GM19397 (cell line): ENCODE measurements at regions not wholly inside any gene's neighbourhood (a gene's known extent, or its start where the extent isn't known, plus 50 kb on each side); places are given as distances from the start of the nearest gene placed in this dataset.
A peak's percentile ranks its signal among the peaks of the same experiment; 100 is the strongest.

Source experiments
- ATAC-seq: cut with Tn5 transposase; IDR thresholded peaks from one replicate; pipeline ENCODE4 v1.9.1; 2021; ENCODE audit warnings: mild to moderate bottlenecking, moderate library complexity; ENCODE audit not compliant: unreplicated experiment

GRCh38 chr2:65714866-65715265, 282.5 kb upstream of the SPRED2 start:
- ATAC-seq = no peak

DNA sequence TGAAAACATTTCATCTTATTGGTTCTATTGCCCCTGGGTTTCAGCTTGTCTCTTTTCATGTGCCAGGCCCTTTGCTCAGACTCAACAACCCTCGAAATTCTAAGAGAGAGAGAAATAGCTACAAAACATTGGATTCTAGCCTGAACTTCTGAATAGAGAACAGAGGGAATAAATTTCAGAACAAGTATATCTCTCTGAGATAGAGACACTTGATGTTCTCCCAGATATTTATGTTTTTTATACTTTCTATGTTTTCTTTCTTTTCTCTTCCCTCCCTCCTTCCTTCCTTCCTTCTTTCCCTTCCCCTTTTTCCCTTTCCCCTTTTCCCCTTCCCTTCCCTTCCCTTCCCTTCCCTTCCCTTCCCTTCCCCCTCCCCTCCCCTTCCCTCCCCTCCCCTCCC, 279.5 kb upstream of the SPRED2 start:
- no peak for ATAC-seq

DNA sequence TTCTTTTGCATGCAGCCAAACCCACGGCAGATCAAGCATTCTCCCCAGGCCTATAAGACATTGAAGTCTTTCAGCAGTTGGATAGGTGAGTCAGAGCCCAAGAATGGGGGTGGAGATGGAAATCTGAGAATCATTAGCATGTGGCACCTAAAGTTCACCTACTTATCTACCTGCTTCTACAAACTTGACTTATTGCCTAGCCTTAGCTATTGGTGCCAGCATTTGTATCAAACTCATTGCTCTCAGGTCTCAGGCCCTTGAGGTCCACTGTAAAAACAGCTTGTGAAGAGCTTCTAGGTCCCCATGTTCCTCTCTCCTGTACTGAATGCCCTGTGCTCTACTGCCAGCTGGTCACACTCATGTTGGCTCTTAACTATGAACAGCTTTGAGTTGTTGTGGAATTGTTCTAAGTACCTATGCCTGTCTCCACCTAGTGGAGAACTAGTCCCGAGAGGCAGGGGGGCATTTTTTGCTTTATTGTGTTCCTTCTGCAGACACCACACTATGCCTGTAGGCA, 278.4 kb upstream of the SPRED2 start:
- ATAC-seq = no peak

- ATAC-seq = no peak
These were observed 278.0 kb upstream of the SPRED2 start for GRCh38 chr2:65710356-65710755.

DNA sequence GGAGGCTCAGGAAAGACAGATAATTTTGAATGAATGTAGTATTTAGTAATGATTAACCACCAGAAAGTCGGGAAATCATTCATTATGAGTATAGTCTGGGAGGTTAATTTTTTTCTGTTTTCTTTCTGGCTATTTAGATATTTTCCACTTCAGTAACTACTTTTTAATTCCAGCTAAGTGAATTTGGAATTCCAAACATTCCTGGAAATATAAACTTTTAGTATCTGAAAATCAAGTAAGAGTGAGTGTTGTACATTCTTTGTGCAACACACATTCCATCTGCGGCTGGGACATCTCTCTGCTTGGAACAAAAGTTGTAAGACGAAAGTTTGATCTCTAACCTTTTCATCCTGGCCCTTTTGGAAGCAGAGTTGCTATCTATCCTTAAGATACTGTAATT, 275.7 kb upstream of the SPRED2 start:
- ATAC-seq = no peak

GRCh38 chr2:65706411-65706810, 274.0 kb upstream of the SPRED2 start:
- ATAC-seq = no peak

DNA sequence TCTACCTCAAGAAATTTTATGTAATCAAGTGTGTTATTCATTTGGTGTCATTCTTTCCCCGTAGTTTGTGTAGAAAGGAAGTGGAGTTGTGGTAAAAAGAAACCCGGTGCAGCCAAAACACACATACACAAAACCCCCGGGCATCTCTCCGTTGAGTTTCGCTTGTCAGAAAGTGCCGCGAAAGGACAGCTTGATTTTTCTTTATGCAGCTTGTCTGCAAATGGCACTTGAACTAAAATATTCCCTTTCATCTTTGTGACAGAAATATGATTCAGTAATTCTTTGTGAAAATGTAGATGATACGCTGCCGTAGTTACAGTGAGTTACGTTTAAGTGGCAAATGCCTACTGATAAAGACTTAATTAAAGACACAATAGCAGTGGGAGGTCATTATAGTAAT, 268.8 kb upstream of the SPRED2 start:
- ATAC-seq = no peak

DNA sequence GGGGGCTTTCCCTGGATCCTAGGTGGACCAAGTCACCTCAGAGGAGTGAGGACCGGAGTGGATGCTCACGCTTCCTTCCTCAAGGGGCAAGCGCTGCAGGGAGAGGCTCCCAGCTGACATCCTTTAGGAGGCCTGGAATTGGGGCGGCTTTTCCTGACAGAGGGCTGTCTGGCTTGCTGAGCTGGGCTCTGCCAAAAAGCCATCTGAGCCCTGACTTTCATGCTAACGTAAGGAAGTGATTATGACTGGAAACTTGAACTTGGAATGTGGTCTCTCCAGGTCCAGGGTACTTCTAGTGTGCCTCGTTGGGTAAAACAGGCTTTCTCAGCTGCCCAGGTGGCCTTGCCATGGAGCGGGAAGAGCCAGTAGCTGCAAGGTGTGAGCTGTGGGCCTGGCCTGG, 268.3 kb upstream of the SPRED2 start:
- ATAC-seq = no peak

GRCh38 chr2:65700004-65700651, 267.7 kb upstream of the SPRED2 start:
- no peak for ATAC-seq

- ATAC-seq = no peak
These were observed 259.4 kb upstream of the SPRED2 start for GRCh38 chr2:65691816-65692215.

DNA sequence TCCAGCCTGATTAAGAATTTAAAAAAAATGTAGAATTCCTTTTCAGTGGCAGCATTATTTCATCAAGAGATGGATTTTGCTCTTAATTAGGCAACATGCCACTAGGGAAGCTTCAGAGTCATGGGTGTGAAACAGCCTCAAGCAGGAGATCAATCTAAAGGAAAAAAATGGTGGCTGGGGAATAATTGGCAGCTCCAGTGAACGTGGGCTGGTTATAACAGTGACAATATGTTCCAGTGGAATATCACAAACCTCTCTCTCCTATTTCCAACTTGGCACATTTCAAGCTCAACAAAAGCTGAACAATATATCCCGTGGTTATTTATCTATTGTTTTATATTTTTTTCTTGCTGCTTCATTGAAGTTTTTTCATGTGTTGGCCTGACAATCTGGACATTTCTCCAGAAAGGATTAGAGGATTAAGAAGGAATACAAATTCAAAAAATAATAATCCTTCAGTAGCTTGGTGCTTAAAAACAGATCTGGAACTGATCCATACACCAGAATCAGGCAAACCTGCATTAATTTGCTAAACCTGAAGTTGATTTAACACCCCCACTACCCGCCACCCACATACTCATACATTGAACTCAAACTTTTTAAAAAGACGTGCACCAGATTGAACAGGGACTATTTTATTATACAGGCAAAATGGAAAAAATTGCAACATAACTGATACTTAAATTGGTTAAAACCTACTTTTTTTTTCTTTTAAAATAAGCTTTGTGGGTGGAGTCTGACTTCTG, 255.9 kb upstream of the SPRED2 start:
- no peak for ATAC-seq

DNA sequence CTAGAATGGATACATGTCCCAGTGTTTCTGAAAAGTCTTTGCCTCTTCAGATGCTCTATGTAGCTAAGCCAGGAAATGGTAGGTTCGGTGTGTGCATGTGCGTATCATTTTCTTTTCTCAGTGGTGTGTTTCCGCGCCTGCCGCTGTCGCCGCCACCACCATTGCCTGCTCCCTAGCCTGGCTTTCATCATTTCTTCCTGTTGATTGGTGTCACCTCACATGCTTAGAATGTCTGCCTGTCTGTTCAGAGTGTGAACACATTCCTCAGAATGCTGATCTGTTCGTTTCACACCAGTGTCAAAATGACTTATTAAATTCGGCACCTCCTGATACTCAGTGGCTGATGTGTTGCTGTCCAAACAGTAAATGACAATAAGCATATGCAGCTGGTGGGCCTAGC, 255.2 kb upstream of the SPRED2 start:
- ATAC-seq = no peak

DNA sequence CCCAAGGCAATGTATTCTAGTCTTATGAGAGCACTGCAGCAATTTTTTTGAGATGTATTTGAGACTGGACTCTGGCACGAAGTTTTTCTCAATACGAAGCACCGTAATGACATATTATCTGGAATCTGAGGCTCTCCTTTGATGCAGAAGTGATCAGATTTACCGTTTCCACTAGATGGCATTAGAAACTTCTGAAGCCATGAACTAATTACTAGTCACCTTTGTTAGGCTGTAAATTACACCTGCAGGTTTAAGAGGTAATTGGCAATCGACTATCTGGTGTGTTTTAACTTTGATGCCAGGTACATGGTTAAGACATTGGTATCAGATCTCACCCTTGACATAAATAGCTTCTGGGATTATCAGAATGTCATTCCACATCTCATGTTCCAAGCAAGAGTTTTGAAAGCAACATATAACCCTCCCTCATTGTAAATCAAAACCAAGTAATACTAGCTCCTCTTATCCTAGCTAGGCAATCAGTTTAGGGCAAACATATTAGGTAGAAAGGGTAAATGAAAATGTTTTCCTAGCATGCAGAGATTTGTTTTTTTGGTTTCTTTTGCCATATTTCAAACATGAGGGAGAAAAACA, 254.6 kb upstream of the SPRED2 start:
- ATAC-seq = no peak

DNA sequence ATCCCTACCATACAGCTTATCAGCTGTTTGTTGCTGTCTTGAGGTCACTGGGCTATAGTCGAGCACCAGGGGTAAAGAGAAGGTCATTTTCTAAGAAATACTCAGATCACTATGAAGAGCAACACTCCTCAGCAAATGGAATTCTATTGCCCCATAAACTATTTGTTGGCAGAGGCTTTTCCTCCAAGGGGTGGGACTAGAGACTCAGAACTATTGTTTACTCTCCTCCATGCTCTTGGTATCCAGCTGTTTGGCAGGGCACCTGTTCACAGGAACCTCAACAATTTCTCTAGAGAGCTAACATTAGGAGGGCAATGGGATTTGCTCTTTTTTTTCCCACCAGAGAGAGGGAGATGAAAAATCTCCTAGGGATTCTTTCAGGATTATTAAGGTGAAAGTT, 249.1 kb upstream of the SPRED2 start:
- ATAC-seq = no peak

GRCh38 chr2:65678779-65679391, 246.5 kb upstream of the SPRED2 start:
- no peak for ATAC-seq

DNA sequence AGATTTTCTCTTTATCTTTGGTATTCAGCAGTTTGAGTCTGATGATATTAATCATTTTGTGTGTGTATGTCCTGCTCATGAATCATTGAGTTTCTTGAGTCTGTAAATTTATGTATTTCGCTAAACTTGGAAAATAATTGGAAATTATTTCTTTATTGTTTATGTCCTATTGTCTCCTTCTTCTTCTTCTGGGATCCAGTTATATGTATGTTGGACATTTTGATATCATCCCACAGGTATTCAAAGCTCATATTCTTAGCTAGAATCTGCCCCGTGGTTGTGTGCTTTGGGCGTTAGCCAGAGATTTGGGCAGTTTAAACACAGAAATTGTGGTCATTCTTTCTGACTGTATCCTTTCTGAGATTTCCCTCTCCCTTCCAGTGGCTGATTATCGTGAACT, 243.0 kb upstream of the SPRED2 start:
- ATAC-seq = no peak

GRCh38 chr2:65671670-65672242, 239.4 kb upstream of the SPRED2 start:
- no peak for ATAC-seq

- no peak for ATAC-seq
These were observed 237.2 kb upstream of the SPRED2 start for GRCh38 chr2:65669574-65669973.

GRCh38 chr2:65668744-65669143, 236.3 kb upstream of the SPRED2 start:
- no peak for ATAC-seq

- ATAC-seq = peak; percentile 82
These were observed 233.8 kb upstream of the SPRED2 start for GRCh38 chr2:65666156-65666725.

- no peak for ATAC-seq
These were observed 232.5 kb upstream of the SPRED2 start for GRCh38 chr2:65664931-65665330.
